GM10266 (cell line): ENCODE measurements at regions not wholly inside any gene's neighbourhood (a gene's known extent, or its start where the extent isn't known, plus 50 kb on each side); places are given as distances from the start of the nearest gene placed in this dataset.

Source experiments
- DNase-seq: peaks from one replicate; pipeline ENCODE4 v3.0.0; 2012; ENCODE audit errors: extremely low spot score
- CTCF ChIP-seq: IDR thresholded peaks from 2 replicates; pipeline ENCODE4 v1.5.1; 2012; ENCODE audit warnings: mild to moderate bottlenecking, low read depth; ENCODE audit not compliant: control insufficient read depth, insufficient read depth; ENCODE audit errors: missing control alignments

- TF ChIP-seq CTCF = no peak
- no peak for DNase-seq
Measured at GRCh38 chr14:65910108-65910786, 497.7 kb downstream of the FUT8 start.

- TF ChIP-seq CTCF = no peak
- no peak for DNase-seq
Measured at GRCh38 chr14:65915125-65915524, 502.6 kb downstream of the FUT8 start.

GRCh38 chr14:65916055-65916454 is 503.5 kb downstream of the FUT8 start:
- TF ChIP-seq CTCF = no peak
- DNase-seq = no peak

GRCh38 chr14:65920996-65921395 is 508.5 kb downstream of the FUT8 start:
- DNase-seq = no peak

GRCh38 chr14:65922142-65922541 is 509.6 kb downstream of the FUT8 start:
- no peak for TF ChIP-seq CTCF
- no peak for DNase-seq

More at GRCh38 chr14:65920996-65921395, 508.5 kb downstream of the FUT8 start:
- TF ChIP-seq CTCF = no peak

- TF ChIP-seq CTCF = no peak
- no peak for DNase-seq
Measured at GRCh38 chr14:65926504-65926903, 514.0 kb downstream of the FUT8 start.

GRCh38 chr14:65926935-65927700 is 514.6 kb downstream of the FUT8 start:
- DNase-seq = no peak
- no peak for TF ChIP-seq CTCF
